ENCODE measurements at regions not wholly inside any gene's neighbourhood (a gene's known extent, or its start where the extent isn't known, plus 50 kb on each side); places are given as distances from the start of the nearest gene placed in this dataset.
"Not testable (repeated sequence)": the region's sequence is repeated elsewhere in the genome, so short reads cannot be mapped to it uniquely, and the experiment has no call there.

GRCh38 chr15:62848632-62849050 is 193.9 kb upstream of the TPM1 start:
- DNase-seq = no peak

GRCh38 chr15:62849316-62850106 is 193.0 kb upstream of the TPM1 start:
- no peak for DNase-seq

- no peak for DNase-seq
Observed at GRCh38 chr15:62850318-62850717, 192.2 kb upstream of the TPM1 start.

- DNase-seq = no peak
Observed at GRCh38 chr15:62850791-62851291, 191.7 kb upstream of the TPM1 start.

- DNase-seq = no peak
Observed at GRCh38 chr15:62853114-62853840, 189.3 kb upstream of the TPM1 start.

GRCh38 chr15:62853841-62854225 is 188.7 kb upstream of the TPM1 start:
- DNase-seq = no peak

GRCh38 chr15:62854420-62855084 is 188.0 kb upstream of the TPM1 start:
- no peak for DNase-seq

- no peak for DNase-seq
Observed at GRCh38 chr15:62855085-62855476, 187.5 kb upstream of the TPM1 start.

- DNase-seq = no peak
Observed at GRCh38 chr15:62856466-62857246, 185.9 kb upstream of the TPM1 start.

GRCh38 chr15:62857411-62857853 is 185.1 kb upstream of the TPM1 start:
- DNase-seq = no peak

GRCh38 chr15:62858343-62858742 is 184.2 kb upstream of the TPM1 start:
- DNase-seq = no peak

- no peak for DNase-seq
Observed at GRCh38 chr15:62862717-62863116, 179.8 kb upstream of the TPM1 start.

- DNase-seq = no peak
Observed at GRCh38 chr15:62866366-62866765, 176.2 kb upstream of the TPM1 start.

- DNase-seq = no peak
Observed at GRCh38 chr15:62867844-62868243, 174.7 kb upstream of the TPM1 start.

- DNase-seq = no peak
Observed at GRCh38 chr15:62868507-62868906, 174.0 kb upstream of the TPM1 start.

GRCh38 chr15:62869116-62869515 is 173.4 kb upstream of the TPM1 start:
- no peak for DNase-seq

- no peak for DNase-seq
Observed at GRCh38 chr15:62870216-62870615, 172.3 kb upstream of the TPM1 start.

- DNase-seq = not testable (repeated sequence)
Observed at GRCh38 chr15:62870701-62871100, 171.8 kb upstream of the TPM1 start.

- no peak for DNase-seq
Observed at GRCh38 chr15:62873203-62873602, 169.3 kb upstream of the TPM1 start.

- no peak for DNase-seq
Observed at GRCh38 chr15:62874064-62874463, 168.5 kb upstream of the TPM1 start.

- no peak for DNase-seq
Observed at GRCh38 chr15:62874959-62875625, 167.5 kb upstream of the TPM1 start.

GRCh38 chr15:62875626-62876021 is 166.9 kb upstream of the TPM1 start:
- no peak for DNase-seq

Measured in NCI-H2081 (cell line).